ENCODE measurements at regions not wholly inside any gene's neighbourhood (a gene's known extent, or its start where the extent isn't known, plus 50 kb on each side); places are given as distances from the start of the nearest gene placed in this dataset.

- Histone ChIP-seq H3K36me3 (ENCODE audit: insufficient read depth, low read length) (peaks cover 62% of the 10 kb centered on the region), H3K9me3 (ENCODE audit: low read length) (no peaks in the 10 kb centered on the region), H3K27me3 (ENCODE audit: insufficient read depth, low read length) (no peaks in the 10 kb centered on the region), H3K4me3 (ENCODE audit: low read length) (no peak overlapping the region), H3K4me1 (ENCODE audit: insufficient read depth, low read length) (no peaks in the 10 kb centered on the region), H2AFZ (ENCODE audit: low read depth, low read length) (no peak overlapping the region)
Observed at GRCh38 chr19:5269279-5269678, 71.3 kb downstream of the PTPRS start.

GRCh38 chr19:5268801-5269200 lies 71.8 kb downstream of the PTPRS start:
- Histone ChIP-seq H2AFZ (ENCODE audit: low read depth, low read length) (no peak overlapping the region), H3K27me3 (ENCODE audit: insufficient read depth, low read length) (no peaks in the 10 kb centered on the region), H3K9me3 (ENCODE audit: low read length) (no peaks in the 10 kb centered on the region), H3K4me1 (ENCODE audit: insufficient read depth, low read length) (no peaks in the 10 kb centered on the region), H3K36me3 (ENCODE audit: insufficient read depth, low read length) (peaks cover 63% of the 10 kb centered on the region), H3K4me3 (ENCODE audit: low read length) (no peak overlapping the region)

GRCh38 chr19:5265260-5265659 lies 75.4 kb downstream of the PTPRS start:
- peaks cover 70% of the 10 kb centered on the region for H3K36me3 ChIP-seq (ENCODE audit: insufficient read depth, low read length)

GRCh38 chr19:5264453-5264852 lies 76.2 kb downstream of the PTPRS start:
- Histone ChIP-seq H3K4me3 (ENCODE audit: low read length) (no peak overlapping the region), H3K27me3 (ENCODE audit: insufficient read depth, low read length) (no peaks in the 10 kb centered on the region), H2AFZ (ENCODE audit: low read depth, low read length) (no peak overlapping the region), H3K36me3 (ENCODE audit: insufficient read depth, low read length) (peaks cover 77% of the 10 kb centered on the region), H3K9me3 (ENCODE audit: low read length) (no peaks in the 10 kb centered on the region), H3K4me1 (ENCODE audit: insufficient read depth, low read length) (no peaks in the 10 kb centered on the region)

More at GRCh38 chr19:5265260-5265659, 75.4 kb downstream of the PTPRS start:
- no peak overlapping the region for H2AFZ ChIP-seq (ENCODE audit: low read depth, low read length)
- H3K4me3 ChIP-seq (ENCODE audit: low read length): no peak overlapping the region
- no peaks in the 10 kb centered on the region for H3K4me1 ChIP-seq (ENCODE audit: insufficient read depth, low read length)
- H3K27me3 ChIP-seq (ENCODE audit: insufficient read depth, low read length): no peaks in the 10 kb centered on the region
- no peaks in the 10 kb centered on the region for H3K9me3 ChIP-seq (ENCODE audit: low read length)

- Histone ChIP-seq H3K27me3 (ENCODE audit: insufficient read depth, low read length) (no peaks in the 10 kb centered on the region), H3K4me3 (ENCODE audit: low read length) (no peak overlapping the region), H2AFZ (ENCODE audit: low read depth, low read length) (no peak overlapping the region), H3K9me3 (ENCODE audit: low read length) (no peaks in the 10 kb centered on the region), H3K36me3 (ENCODE audit: insufficient read depth, low read length) (peaks cover 77% of the 10 kb centered on the region), H3K4me1 (ENCODE audit: insufficient read depth, low read length) (no peaks in the 10 kb centered on the region)
Observed at GRCh38 chr19:5263615-5264014, 77.0 kb downstream of the PTPRS start.

- Histone ChIP-seq H2AFZ (ENCODE audit: low read depth, low read length) (no peak overlapping the region), H3K36me3 (ENCODE audit: insufficient read depth, low read length) (peaks cover 80% of the 10 kb centered on the region), H3K9me3 (ENCODE audit: low read length) (no peaks in the 10 kb centered on the region), H3K4me1 (ENCODE audit: insufficient read depth, low read length) (no peaks in the 10 kb centered on the region), H3K27me3 (ENCODE audit: insufficient read depth, low read length) (no peaks in the 10 kb centered on the region), H3K4me3 (ENCODE audit: low read length) (no peak overlapping the region)
Observed at GRCh38 chr19:5262721-5263120, 77.9 kb downstream of the PTPRS start.

- Histone ChIP-seq H3K4me3 (ENCODE audit: low read length) (no peak overlapping the region), H3K27me3 (ENCODE audit: insufficient read depth, low read length) (no peaks in the 10 kb centered on the region), H3K4me1 (ENCODE audit: insufficient read depth, low read length) (no peaks in the 10 kb centered on the region), H3K36me3 (ENCODE audit: insufficient read depth, low read length) (peaks cover 90% of the 10 kb centered on the region), H3K9me3 (ENCODE audit: low read length) (peaks cover 10% of the 10 kb centered on the region), H2AFZ (ENCODE audit: low read depth, low read length) (no peak overlapping the region)
Observed at GRCh38 chr19:5261156-5261890, 79.3 kb downstream of the PTPRS start.

- Histone ChIP-seq H3K9me3 (ENCODE audit: low read length) (peaks cover 17% of the 10 kb centered on the region), H2AFZ (ENCODE audit: low read depth, low read length) (no peak overlapping the region), H3K4me1 (ENCODE audit: insufficient read depth, low read length) (no peaks in the 10 kb centered on the region), H3K4me3 (ENCODE audit: low read length) (no peak overlapping the region), H3K36me3 (ENCODE audit: insufficient read depth, low read length) (peaks cover 94% of the 10 kb centered on the region), H3K27me3 (ENCODE audit: insufficient read depth, low read length) (no peaks in the 10 kb centered on the region)
Observed at GRCh38 chr19:5260381-5260967, 80.1 kb downstream of the PTPRS start.

GRCh38 chr19:5259750-5260149 lies 80.9 kb downstream of the PTPRS start:
- Histone ChIP-seq H3K9me3 (ENCODE audit: low read length) (peaks cover 22% of the 10 kb centered on the region), H3K27me3 (ENCODE audit: insufficient read depth, low read length) (no peaks in the 10 kb centered on the region), H3K36me3 (ENCODE audit: insufficient read depth, low read length) (peaks cover 95% of the 10 kb centered on the region), H3K4me1 (ENCODE audit: insufficient read depth, low read length) (no peaks in the 10 kb centered on the region), H2AFZ (ENCODE audit: low read depth, low read length) (no peak overlapping the region), H3K4me3 (ENCODE audit: low read length) (no peak overlapping the region)

- no peak overlapping the region for H2AFZ ChIP-seq (ENCODE audit: low read depth, low read length)
- no peak overlapping the region for H3K4me3 ChIP-seq (ENCODE audit: low read length)
- no peaks in the 10 kb centered on the region for H3K4me1 ChIP-seq (ENCODE audit: insufficient read depth, low read length)
- H3K36me3 ChIP-seq (ENCODE audit: insufficient read depth, low read length): peaks cover 88% of the 10 kb centered on the region
- H3K27me3 ChIP-seq (ENCODE audit: insufficient read depth, low read length): no peaks in the 10 kb centered on the region
- peaks cover 26% of the 10 kb centered on the region for H3K9me3 ChIP-seq (ENCODE audit: low read length)
Observed at GRCh38 chr19:5257155-5258045, 83.2 kb downstream of the PTPRS start.

GRCh38 chr19:5255602-5256231 lies 84.9 kb downstream of the PTPRS start:
- Histone ChIP-seq H3K27me3 (ENCODE audit: insufficient read depth, low read length) (no peaks in the 10 kb centered on the region), H3K4me1 (ENCODE audit: insufficient read depth, low read length) (no peaks in the 10 kb centered on the region), H3K9me3 (ENCODE audit: low read length) (peaks cover 28% of the 10 kb centered on the region), H3K4me3 (ENCODE audit: low read length) (no peak overlapping the region), H2AFZ (ENCODE audit: low read depth, low read length) (no peak overlapping the region), H3K36me3 (ENCODE audit: insufficient read depth, low read length) (peaks cover 85% of the 10 kb centered on the region)

GRCh38 chr19:5254944-5255343 lies 85.7 kb downstream of the PTPRS start:
- Histone ChIP-seq H3K4me3 (ENCODE audit: low read length) (no peak overlapping the region), H3K36me3 (ENCODE audit: insufficient read depth, low read length) (peaks cover 85% of the 10 kb centered on the region), H3K9me3 (ENCODE audit: low read length) (peaks cover 32% of the 10 kb centered on the region), H2AFZ (ENCODE audit: low read depth, low read length) (no peak overlapping the region), H3K27me3 (ENCODE audit: insufficient read depth, low read length) (no peaks in the 10 kb centered on the region), H3K4me1 (ENCODE audit: insufficient read depth, low read length) (no peaks in the 10 kb centered on the region)

GRCh38 chr19:5254543-5254942 lies 86.1 kb downstream of the PTPRS start:
- Histone ChIP-seq H3K4me1 (ENCODE audit: insufficient read depth, low read length) (no peaks in the 10 kb centered on the region), H3K36me3 (ENCODE audit: insufficient read depth, low read length) (peaks cover 85% of the 10 kb centered on the region), H3K4me3 (ENCODE audit: low read length) (no peak overlapping the region), H2AFZ (ENCODE audit: low read depth, low read length) (no peak overlapping the region), H3K9me3 (ENCODE audit: low read length) (peaks cover 33% of the 10 kb centered on the region), H3K27me3 (ENCODE audit: insufficient read depth, low read length) (no peaks in the 10 kb centered on the region)

Measured in neuron (in vitro differentiated cells).